ENCODE measurements at regions not wholly inside any gene's neighbourhood (a gene's known extent, or its start where the extent isn't known, plus 50 kb on each side); places are given as distances from the start of the nearest gene placed in this dataset.

DNA sequence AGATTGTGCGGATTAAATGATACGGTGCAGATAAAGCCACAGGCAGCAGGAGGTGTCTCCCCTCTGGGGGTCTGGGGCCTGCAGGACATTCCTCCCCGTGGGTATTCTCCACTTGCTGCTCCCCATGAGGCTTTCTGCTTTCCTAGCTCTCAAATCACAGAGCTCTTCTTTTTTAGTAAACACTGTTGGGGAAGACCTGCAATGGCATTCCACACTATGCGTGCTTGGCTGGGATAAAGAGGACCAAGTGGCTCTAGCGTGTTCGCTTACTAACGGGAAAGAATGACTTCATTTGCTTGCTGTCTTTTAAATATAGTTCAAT is 146.5 kb downstream of the DDX1 start:
- TF ChIP-seq CTCF (conservative IDR thresholded peaks at IDR 0.05; ENCODE audit: control insufficient read depth, insufficient read depth, low read depth, low read length), result no peak
- DNase-seq (ENCODE audit: low read depth), result no peak
- H3K4me3 ChIP-seq (ENCODE audit: control insufficient read depth, low read depth, low read length), result no peak overlapping the region

GRCh38 chr2:15738943-15739342 is 147.3 kb downstream of the DDX1 start:
- no peak overlapping the region for H3K4me3 ChIP-seq (ENCODE audit: control insufficient read depth, low read depth, low read length)
- DNase-seq (ENCODE audit: low read depth), result no peak
- TF ChIP-seq CTCF (conservative IDR thresholded peaks at IDR 0.05; ENCODE audit: control insufficient read depth, insufficient read depth, low read depth, low read length), result no peak

DNA sequence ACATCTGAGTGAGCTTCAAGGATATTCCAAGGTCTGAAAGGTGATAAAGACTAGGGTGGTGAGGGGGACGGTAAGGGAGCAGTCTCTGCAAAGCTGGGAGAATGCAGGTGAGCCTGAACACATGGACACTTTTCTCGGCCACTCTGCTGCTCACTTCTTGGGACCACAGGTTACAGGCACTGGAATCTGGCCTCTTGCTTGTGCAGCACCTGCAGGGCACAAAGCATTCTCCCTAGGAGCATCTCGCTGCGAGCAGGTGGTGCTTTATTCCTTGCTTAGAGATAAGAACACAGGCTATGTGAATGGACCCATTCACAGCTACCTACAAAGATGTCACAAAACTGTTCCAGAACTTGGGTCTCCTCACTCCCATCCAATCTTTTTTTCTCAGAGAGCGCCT is 153.2 kb downstream of the DDX1 start:
- no peak overlapping the region for H3K4me3 ChIP-seq (ENCODE audit: control insufficient read depth, low read depth, low read length)
- no peak for TF ChIP-seq CTCF (conservative IDR thresholded peaks at IDR 0.05; ENCODE audit: control insufficient read depth, insufficient read depth, low read depth, low read length)
- no peak for DNase-seq (ENCODE audit: low read depth)

DNA sequence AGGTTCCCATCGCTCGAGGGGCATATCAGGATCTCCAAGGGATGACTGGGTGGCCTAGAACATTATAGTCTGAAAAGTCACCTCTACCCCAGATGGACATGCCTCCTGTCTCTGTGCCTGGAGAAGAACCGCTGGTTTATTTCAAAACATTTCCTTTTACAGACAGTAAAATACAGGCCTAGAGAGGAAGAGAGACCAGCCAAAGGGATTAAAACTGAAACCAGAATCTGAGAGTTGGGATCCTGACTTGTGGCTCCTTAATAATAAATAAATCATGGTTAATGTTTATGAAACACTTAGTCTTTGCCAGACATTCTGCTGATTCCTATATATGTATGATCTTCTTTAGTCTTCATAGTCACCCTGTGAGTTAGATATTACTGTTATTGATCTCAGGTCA is 153.7 kb downstream of the DDX1 start:
- no peak overlapping the region for H3K4me3 ChIP-seq (ENCODE audit: control insufficient read depth, low read depth, low read length)
- DNase-seq (ENCODE audit: low read depth), result no peak
- no peak for TF ChIP-seq CTCF (conservative IDR thresholded peaks at IDR 0.05; ENCODE audit: control insufficient read depth, insufficient read depth, low read depth, low read length)

DNA sequence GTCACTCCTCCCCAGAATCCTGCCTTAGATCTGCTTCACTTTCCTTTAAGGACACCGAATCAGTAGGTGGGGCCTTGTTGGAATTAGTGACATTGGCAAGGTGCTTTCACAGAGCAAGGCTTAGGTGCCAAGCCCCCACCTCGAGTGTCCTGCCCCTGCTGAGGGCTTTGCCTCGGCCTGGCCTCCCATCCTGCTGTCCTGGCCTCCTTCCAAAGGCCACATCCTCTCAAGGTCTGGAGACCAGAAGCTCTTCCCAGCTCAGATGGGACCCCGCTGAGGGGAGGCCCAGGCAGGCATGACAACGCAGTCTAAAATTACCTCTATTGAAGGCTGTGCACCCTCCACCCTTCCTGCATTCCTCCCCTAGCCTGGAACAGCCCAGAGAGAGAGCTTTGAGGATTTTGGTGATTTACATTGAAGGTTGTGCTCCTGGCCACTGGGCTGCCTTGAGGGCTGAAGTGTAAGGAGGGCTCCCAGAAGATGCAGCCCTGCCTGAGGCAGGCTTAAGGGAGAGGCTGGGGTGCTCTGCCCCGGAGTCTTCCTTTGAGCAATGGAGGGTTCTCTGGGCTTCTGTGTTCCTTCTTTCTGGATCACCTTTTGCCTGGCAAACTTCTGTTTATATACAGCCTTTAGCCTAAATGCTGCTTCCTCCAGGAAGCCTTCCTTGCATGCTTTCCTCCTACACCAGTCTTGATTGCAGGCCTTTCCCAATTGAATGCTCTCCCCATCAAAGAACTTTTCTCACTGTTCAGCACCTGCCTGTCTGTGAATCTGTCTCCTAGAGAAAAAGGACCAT is 154.4 kb downstream of the DDX1 start:
- no peak for TF ChIP-seq CTCF (conservative IDR thresholded peaks at IDR 0.05; ENCODE audit: control insufficient read depth, insufficient read depth, low read depth, low read length)
- DNase-seq (ENCODE audit: low read depth), result no peak
- no peak overlapping the region for H3K4me3 ChIP-seq (ENCODE audit: control insufficient read depth, low read depth, low read length)

DNA sequence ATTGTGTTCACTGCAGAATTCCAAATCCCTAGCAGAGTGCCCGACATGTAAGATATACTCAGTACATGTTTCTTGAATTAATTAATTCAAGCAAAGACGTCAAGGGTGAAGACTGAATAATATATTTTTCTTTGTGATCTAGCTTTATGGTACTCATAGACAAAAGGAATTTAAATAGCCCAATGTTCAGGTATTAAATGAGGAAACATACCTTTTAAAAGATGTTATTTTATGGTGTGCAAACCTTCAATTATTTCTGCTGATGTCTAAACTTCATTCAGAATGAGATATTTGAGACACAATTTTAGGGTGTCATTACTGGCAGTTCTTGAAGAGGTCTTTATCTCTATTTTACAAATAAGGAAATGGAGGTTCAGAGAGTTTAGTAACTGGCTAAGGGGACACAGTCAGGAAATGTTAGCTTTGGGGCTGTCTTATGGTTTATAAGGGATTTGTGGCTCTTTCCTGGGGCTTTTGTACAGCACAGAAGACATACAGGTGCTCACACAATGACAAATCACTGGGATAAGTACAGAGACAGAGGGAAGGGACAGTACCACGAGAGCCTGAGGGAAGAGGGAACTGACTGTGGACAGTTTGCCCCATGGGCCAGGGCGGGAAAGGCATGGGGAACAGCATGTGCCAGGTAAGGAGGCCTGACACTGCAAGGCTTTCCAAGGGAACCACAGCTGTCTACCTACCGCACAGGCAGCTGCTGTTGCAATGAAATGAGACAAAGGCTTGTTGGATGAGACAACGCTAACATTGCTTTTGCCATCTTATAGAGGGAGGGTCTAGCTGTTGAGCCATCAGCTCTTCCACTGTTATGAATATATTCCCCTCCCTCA is 155.3 kb downstream of the DDX1 start:
- no peak for DNase-seq (ENCODE audit: low read depth)
- no peak overlapping the region for H3K4me3 ChIP-seq (ENCODE audit: control insufficient read depth, low read depth, low read length)
- no peak for TF ChIP-seq CTCF (conservative IDR thresholded peaks at IDR 0.05; ENCODE audit: control insufficient read depth, insufficient read depth, low read depth, low read length)
